ENCODE measurements at regions not wholly inside any gene's neighbourhood (a gene's known extent, or its start where the extent isn't known, plus 50 kb on each side); places are given as distances from the start of the nearest gene placed in this dataset.

GRCh38 chr21:14846621-14847020 lies 218.2 kb downstream of the NRIP1 start:
- H3K36me3 ChIP-seq (ENCODE audit: control insufficient read depth in 2 of 2, insufficient read depth in 1 of 2, low read length in 2 of 2): no peaks in the 10 kb centered on the region
- CTCF ChIA-PET: no interaction called here
- no peak overlapping the region for H3K4me3 ChIP-seq (ENCODE audit: low read depth, low read length)
- no peak overlapping the region for H3K27ac ChIP-seq (ENCODE audit: extremely low read depth, low read depth, low read length)
- POLR2A ChIA-PET: no interaction called here
- no peak for TF ChIP-seq RBAK (tag by site-specific recombination; IDR thresholded peaks at IDR 0.05)
- no peak for TF ChIP-seq GLIS2 (tag by site-specific recombination; IDR thresholded peaks at IDR 0.05)
- TF ChIP-seq ZSCAN4 (tag by site-specific recombination; IDR thresholded peaks at IDR 0.05): no peak
- no peak for TF ChIP-seq YY1 (tag by site-specific recombination; IDR thresholded peaks at IDR 0.05)
- no peak for TF ChIP-seq ZNF24 (tag by site-specific recombination; IDR thresholded peaks at IDR 0.05)
- TF ChIP-seq ZNF16 (tag by site-specific recombination; IDR thresholded peaks at IDR 0.05; ENCODE audit: low read depth): no peak
- TF ChIP-seq ZNF792 (tag by site-specific recombination; IDR thresholded peaks at IDR 0.05): no peak
- no peak for TF ChIP-seq ZNF155 (tag by site-specific recombination; IDR thresholded peaks at IDR 0.05)
- TF ChIP-seq FEZF1 (tag by site-specific recombination; IDR thresholded peaks at IDR 0.05): no peak
- TF ChIP-seq ZNF26 (tag by site-specific recombination; IDR thresholded peaks at IDR 0.05): no peak
- TF ChIP-seq ZNF221 (tag by site-specific recombination; IDR thresholded peaks at IDR 0.05; ENCODE audit: borderline replicate concordance): no peak
- no peak for TF ChIP-seq ZNF335 (tag by site-specific recombination; conservative IDR thresholded peaks at IDR 0.05)
- TF ChIP-seq YY2 (tag by site-specific recombination; IDR thresholded peaks at IDR 0.05): no peak
- no peak for TF ChIP-seq ZNF404 (tag by site-specific recombination; IDR thresholded peaks at IDR 0.05)
- TF ChIP-seq, protein P1, sequence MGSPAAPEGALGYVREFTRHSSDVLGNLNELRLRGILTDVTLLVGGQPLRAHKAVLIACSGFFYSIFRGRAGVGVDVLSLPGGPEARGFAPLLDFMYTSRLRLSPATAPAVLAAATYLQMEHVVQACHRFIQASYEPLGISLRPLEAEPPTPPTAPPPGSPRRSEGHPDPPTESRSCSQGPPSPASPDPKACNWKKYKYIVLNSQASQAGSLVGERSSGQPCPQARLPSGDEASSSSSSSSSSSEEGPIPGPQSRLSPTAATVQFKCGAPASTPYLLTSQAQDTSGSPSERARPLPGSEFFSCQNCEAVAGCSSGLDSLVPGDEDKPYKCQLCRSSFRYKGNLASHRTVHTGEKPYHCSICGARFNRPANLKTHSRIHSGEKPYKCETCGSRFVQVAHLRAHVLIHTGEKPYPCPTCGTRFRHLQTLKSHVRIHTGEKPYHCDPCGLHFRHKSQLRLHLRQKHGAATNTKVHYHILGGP (tag by site-specific recombination; IDR thresholded peaks at IDR 0.05): no peak
- no peak for TF ChIP-seq ZNF571 (tag by site-specific recombination; IDR thresholded peaks at IDR 0.05)
- no peak for TF ChIP-seq ZBTB48 (tag by site-specific recombination; IDR thresholded peaks at IDR 0.05)
- TF ChIP-seq, protein P2, sequence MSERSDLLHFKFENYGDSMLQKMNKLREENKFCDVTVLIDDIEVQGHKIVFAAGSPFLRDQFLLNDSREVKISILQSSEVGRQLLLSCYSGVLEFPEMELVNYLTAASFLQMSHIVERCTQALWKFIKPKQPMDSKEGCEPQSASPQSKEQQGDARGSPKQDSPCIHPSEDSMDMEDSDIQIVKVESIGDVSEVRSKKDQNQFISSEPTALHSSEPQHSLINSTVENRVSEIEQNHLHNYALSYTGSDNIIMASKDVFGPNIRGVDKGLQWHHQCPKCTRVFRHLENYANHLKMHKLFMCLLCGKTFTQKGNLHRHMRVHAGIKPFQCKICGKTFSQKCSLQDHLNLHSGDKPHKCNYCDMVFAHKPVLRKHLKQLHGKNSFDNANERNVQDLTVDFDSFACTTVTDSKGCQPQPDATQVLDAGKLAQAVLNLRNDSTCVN (tag by site-specific recombination; optimal IDR thresholded peaks at IDR 0.05): no peak
- TF ChIP-seq, protein P3, sequence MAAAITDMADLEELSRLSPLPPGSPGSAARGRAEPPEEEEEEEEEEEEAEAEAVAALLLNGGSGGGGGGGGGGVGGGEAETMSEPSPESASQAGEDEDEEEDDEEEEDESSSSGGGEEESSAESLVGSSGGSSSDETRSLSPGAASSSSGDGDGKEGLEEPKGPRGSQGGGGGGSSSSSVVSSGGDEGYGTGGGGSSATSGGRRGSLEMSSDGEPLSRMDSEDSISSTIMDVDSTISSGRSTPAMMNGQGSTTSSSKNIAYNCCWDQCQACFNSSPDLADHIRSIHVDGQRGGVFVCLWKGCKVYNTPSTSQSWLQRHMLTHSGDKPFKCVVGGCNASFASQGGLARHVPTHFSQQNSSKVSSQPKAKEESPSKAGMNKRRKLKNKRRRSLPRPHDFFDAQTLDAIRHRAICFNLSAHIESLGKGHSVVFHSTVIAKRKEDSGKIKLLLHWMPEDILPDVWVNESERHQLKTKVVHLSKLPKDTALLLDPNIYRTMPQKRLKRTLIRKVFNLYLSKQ (tag by site-specific recombination; IDR thresholded peaks at IDR 0.05; ENCODE audit: borderline replicate concordance): no peak
- TF ChIP-seq, protein P4, sequence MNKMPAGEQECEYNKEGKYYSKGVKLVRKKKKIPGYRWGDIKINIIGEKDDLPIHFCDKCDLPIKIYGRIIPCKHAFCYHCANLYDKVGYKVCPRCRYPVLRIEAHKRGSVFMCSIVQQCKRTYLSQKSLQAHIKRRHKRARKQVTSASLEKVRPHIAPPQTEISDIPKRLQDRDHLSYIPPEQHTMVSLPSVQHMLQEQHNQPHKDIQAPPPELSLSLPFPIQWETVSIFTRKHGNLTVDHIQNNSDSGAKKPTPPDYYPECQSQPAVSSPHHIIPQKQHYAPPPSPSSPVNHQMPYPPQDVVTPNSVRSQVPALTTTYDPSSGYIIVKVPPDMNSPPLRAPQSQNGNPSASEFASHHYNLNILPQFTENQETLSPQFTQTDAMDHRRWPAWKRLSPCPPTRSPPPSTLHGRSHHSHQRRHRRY (tag by site-specific recombination; IDR thresholded peaks at IDR 0.05): no peak
- no peaks in the 10 kb centered on the region for H3K4me1 ChIP-seq (ENCODE audit: control insufficient read depth, insufficient read depth, low read length)
- no peaks in the 10 kb centered on the region for H3K9me3 ChIP-seq (ENCODE audit: control insufficient read depth, insufficient read depth, low read depth, low read length)
